ENCODE measurements at regions not wholly inside any gene's neighbourhood (a gene's known extent, or its start where the extent isn't known, plus 50 kb on each side); places are given as distances from the start of the nearest gene placed in this dataset.
"Not testable (repeated sequence)": the region's sequence is repeated elsewhere in the genome, so short reads cannot be mapped to it uniquely, and the experiment has no call there.

- no peak for DNase-seq (ENCODE audit: low read depth)
Observed at GRCh38 chr4:126338548-126338947, 1023.8 kb downstream of the FAT4 start.

- no peak for DNase-seq (ENCODE audit: low read depth)
Observed at GRCh38 chr4:126341927-126342326, 1027.2 kb downstream of the FAT4 start.

GRCh38 chr4:126344472-126344871 is 1029.7 kb downstream of the FAT4 start:
- DNase-seq (ENCODE audit: low read depth), result no peak

- no peak for DNase-seq (ENCODE audit: low read depth)
Observed at GRCh38 chr4:126346654-126347053, 1031.9 kb downstream of the FAT4 start.

- DNase-seq (ENCODE audit: low read depth), result no peak
Observed at GRCh38 chr4:126354784-126355183, 1040.0 kb downstream of the FAT4 start.

GRCh38 chr4:126358041-126358440 is 1043.3 kb downstream of the FAT4 start:
- no peak for DNase-seq (ENCODE audit: low read depth)

GRCh38 chr4:126361287-126361686 is 1046.5 kb downstream of the FAT4 start:
- DNase-seq (ENCODE audit: low read depth), result no peak

- DNase-seq (ENCODE audit: low read depth), result no peak
Observed at GRCh38 chr4:126364311-126364911, 1049.7 kb downstream of the FAT4 start.

GRCh38 chr4:126369076-126369475 is 1054.3 kb downstream of the FAT4 start:
- no peak for DNase-seq (ENCODE audit: low read depth)

- DNase-seq (ENCODE audit: low read depth), result no peak
Observed at GRCh38 chr4:126372634-126373033, 1057.9 kb downstream of the FAT4 start.

- DNase-seq (ENCODE audit: low read depth), result no peak
Observed at GRCh38 chr4:126375462-126376054, 1060.8 kb downstream of the FAT4 start.

GRCh38 chr4:126385954-126386353 is 1071.2 kb downstream of the FAT4 start:
- DNase-seq (ENCODE audit: low read depth), result no peak

GRCh38 chr4:126386512-126386911 is 1071.8 kb downstream of the FAT4 start:
- DNase-seq (ENCODE audit: low read depth), result peak; percentile 30

GRCh38 chr4:126395664-126396063 is 1080.9 kb downstream of the FAT4 start:
- DNase-seq (ENCODE audit: low read depth), result peak; percentile 52

- DNase-seq (ENCODE audit: low read depth), result no peak
Observed at GRCh38 chr4:126396121-126396520, 1081.4 kb downstream of the FAT4 start.

GRCh38 chr4:126396703-126397102 is 1081.9 kb downstream of the FAT4 start:
- no peak for DNase-seq (ENCODE audit: low read depth)

GRCh38 chr4:126404549-126404948 is 1089.8 kb downstream of the FAT4 start:
- no peak for DNase-seq (ENCODE audit: low read depth)

- DNase-seq (ENCODE audit: low read depth), result peak; percentile 1
Observed at GRCh38 chr4:126405369-126405982, 1090.7 kb downstream of the FAT4 start.

GRCh38 chr4:126409746-126410145 is 1095.0 kb downstream of the FAT4 start:
- DNase-seq (ENCODE audit: low read depth), result no peak

GRCh38 chr4:126411047-126411446 is 1096.3 kb downstream of the FAT4 start:
- DNase-seq (ENCODE audit: low read depth), result no peak

GRCh38 chr4:126412310-126412709 is 1097.6 kb downstream of the FAT4 start:
- not testable (repeated sequence) for DNase-seq (ENCODE audit: low read depth)

GRCh38 chr4:126414741-126415140 is 1100.0 kb downstream of the FAT4 start:
- DNase-seq (ENCODE audit: low read depth), result no peak

GRCh38 chr4:126419266-126419665 is 1104.5 kb downstream of the FAT4 start:
- no peak for DNase-seq (ENCODE audit: low read depth)
